GM12892 (cell line): ENCODE measurements at regions not wholly inside any gene's neighbourhood (a gene's known extent, or its start where the extent isn't known, plus 50 kb on each side); places are given as distances from the start of the nearest gene placed in this dataset.

Experiments
- POLR2A ChIP-seq: IDR thresholded peaks from 2 replicates; pipeline ENCODE4 v1.6.1; 2011; ENCODE audit warnings: low read depth, low read length, control low read depth
- POLR2AphosphoS5 ChIP-seq: IDR thresholded peaks from 2 replicates; pipeline ENCODE4 v1.6.1; 2011; ENCODE audit warnings: low read depth, low read length, control low read depth
- TAF1 ChIP-seq: IDR thresholded peaks from 2 replicates; pipeline ENCODE4 v1.6.1; 2011; ENCODE audit warnings: low read depth, mild to moderate bottlenecking, control low read depth, low read length, borderline replicate concordance

GRCh38 chr20:59421920-59422637 lies 121.7 kb downstream of the EDN3 start:
- TF ChIP-seq TAF1 (no peak), POLR2A (no peak), POLR2AphosphoS5 (no peak)
